ENCODE measurements at regions not wholly inside any gene's neighbourhood (a gene's known extent, or its start where the extent isn't known, plus 50 kb on each side); places are given as distances from the start of the nearest gene placed in this dataset.

DNA sequence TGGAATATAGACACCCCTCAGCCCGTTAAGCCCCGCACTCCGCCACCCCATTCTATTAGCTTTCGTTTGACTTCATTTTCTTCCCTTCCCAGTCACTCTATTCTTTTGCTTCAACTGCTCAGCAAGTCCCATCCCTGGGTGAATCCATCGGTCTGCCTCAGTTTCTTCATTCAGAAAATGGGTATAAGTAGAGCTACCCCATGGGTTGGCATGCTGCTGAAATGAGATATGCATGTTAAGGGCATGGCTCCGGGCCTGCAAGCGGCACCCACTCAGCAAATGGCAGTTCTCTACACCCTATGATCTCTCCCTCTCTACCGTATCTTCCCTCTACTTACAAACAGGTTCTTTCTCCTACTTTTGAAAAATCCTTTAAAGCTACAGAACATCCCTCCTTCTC, 87.8 kb upstream of the IRF2BP2 start:
- TF ChIP-seq CTCF (IDR thresholded peaks at IDR 0.05) (no peak), POLR2A (IDR thresholded peaks at IDR 0.05) (no peak)
